ENCODE measurements at regions not wholly inside any gene's neighbourhood (a gene's known extent, or its start where the extent isn't known, plus 50 kb on each side); places are given as distances from the start of the nearest gene placed in this dataset.

DNA sequence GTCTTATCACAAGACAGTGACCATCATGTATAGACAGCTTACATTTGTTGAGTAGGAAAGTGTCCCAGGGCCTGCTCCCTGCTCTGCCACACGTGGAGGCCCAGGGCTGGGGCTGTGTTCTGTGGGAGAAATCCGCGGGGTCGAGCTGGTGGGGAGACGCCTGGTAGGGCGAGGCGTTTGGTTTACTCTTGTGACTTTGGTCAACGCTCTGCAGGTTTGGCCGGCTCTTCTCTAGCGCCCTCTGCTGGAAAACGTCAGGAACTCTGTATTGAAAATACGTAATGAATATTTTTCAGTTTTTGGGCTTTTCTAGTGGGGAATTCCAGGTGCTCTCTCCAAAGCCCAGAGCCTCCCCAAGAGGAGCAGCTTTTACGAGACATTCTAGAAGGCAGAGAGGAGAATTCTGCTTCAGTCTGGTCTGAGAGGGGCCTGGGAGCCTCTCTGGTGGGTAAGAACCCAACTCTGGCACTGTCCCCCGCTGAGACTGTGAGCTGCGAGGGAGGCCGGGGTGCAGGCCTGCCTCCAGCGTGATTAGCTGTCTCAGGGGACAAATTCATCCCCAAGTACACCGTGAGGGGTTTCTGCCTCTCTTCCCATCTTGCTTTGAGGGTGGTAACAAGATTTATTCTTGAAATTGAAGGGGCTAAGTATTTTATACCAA is 112.6 kb upstream of the RALGAPA2 start:
- peak; percentile 84 for DNase-seq

DNA sequence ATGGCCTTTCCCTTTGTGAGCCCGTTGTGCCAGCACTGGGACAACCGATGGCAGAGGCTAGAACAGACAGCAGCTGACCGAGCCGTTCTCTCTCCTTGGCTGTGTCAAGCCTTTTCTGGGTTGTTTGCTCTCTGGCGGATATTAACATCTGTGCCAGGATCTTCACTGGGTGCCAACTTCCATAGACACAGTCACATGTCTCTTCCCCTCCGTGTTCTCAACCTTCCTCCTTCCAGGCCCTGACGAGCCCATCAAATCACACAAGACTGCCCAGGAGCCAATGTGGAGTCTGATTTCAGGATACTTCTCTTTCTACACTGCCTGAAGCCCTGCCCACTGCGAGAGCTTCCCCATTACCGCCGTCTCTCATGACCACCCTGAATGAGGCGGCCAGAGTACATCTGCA is 111.0 kb upstream of the RALGAPA2 start:
- DNase-seq, result no peak

DNA sequence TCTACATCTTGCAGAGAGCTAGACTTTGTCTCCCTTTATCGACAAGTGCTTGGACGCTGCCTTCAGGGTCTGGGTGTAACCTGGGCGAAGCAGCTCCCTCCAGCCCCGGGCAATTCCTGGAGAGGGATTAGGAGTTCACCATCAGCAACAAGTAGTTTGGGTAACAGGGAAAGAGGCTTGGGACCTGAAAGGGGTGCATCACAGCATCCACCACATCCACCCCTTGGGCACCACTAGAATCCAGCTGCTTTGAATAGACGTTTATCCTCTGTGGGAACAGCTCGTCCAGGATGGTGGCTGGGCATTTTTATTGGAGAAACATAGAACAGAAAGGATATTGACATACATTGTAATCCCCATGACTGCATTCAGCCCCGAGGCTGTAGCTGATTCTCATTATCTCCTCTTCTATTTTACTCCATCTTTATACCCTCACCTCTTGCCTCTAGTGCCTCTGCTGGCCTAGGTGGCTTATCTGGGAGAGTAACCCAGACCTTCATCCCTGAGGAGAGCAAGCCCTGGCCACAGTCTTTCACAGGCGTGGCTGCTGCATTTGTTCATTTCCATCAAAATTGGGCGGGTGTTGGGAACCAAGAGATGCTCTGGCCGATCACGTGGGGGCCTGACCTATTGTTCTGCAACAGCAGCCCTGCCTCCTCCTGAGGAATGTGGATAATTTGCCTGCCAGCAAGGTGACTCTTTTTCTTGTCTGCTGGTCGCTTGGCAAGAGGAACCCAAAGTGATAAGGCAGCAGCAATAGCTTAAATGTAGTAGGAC is 109.2 kb upstream of the RALGAPA2 start:
- DNase-seq, result no peak

DNA sequence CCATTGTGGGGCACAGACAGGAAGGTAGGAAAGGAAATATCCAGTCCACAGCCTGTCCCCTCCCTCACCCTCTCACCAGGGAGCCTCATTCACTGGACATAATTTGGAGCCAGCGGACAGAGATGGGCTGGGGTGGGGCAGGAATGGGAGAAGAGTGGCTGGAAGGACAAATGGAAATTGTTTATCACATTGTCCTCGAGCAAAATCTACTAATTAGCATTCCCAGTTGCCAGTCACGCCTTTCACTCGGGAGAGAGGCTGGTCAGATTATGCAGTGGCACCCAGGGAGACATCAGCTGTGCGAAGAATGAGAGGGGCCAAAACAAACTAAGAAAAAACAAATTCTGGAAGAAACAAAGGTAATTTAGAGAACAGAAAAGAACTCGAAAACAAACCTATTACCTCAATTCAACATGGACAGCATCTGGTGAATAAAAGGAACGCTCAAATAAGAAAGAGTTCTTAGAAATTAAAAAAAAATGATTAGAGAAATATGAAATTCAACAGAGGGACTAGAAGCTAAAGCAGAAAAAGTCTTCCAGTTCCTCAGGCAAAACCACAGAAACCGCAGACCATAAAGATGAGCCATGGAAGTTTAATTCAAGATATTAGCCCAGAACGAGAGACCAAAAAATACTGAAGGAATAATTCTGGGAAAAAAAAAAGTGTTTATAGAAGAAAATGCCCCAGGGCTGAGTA is 108.5 kb upstream of the RALGAPA2 start:
- peak; percentile 35 for DNase-seq

DNA sequence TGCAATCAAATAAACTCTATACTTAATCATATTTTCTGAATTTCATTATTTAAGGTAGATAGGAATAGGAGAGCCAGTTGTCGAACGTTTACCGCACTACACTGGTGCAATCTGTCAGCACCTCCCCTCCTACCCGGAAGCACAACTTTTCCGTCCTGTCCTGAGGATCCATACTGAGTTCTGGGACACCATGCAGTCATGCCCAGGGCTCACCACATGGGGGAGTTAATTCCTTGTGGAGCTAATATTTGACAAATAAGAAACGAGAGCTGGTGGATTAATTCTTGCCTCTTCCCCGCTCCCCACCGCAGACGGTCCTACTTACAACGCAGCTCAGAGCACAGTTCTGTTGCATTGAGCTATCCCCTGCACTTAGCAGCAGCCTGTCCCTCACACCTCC is 107.7 kb upstream of the RALGAPA2 start:
- DNase-seq, result peak; percentile 43

DNA sequence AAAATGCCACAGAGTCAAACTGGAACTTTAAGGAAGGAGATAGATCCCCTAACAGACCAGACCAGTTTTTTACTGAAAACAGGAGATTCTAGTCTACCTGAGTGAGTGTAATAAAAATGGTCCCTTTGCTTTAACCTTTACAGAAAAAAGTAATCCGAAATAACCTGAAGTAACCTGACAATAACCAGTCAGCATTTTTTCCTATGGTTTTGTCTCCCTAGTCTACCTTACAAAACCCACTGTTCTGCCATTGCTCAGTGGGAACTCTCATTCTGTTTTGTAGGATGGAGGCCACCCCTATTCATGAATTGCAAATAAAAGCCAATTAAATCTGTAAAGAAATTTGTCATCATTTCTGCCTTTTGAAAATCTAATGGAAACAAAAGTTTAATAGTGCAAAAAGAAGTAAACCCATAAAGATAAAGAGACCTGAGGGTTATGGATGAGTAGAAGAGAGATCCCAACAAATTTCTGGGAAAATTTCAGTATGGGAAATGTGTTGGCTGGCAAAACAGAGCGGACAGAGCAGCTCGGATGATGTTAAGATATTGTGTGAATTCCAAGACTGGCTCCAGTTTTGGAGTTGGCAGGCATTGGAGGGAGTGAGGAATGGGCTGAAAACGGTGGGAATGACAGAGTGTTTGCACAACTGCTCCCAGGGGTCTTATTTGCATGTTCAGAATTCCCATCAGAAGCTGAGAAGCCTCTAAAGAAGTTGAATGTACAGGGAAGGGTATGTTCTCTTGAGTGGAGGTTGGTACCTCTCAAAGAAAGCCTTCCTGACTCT is 104.7 kb upstream of the RALGAPA2 start:
- no peak for DNase-seq

DNA sequence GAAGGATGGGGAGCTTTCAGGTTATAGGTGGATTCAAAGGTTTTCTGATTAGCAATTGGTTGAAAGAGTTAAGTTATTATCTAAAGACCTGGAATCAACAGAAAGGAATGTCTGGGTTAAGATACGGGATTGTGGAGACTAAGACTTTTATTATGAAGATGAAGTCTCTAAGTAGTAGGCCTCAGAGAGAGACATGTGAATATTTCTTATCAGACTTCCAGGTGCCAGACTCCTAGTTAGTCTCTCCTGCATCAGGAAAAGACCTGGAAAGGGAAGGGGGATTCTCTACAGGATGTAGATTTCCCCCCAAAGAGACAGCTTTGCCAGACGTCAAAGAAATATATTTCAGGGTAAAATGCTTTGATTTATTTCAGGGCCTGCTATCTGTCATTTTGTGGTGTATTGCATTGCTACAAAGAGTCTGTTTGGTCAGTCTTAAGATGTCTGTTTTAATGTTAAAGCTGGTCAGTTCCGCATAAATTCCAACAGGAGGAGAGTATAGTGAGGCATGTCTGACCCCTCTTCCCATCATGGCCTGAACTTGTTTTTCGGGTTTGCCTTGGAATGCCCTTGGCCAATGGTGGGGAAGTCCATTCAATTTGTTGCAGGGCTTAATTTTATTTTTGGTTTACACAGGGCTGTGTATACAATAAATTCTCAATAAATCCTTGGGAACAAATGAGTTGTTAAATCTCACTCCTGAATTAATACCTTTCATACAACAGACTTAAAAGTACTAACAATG is 103.4 kb upstream of the RALGAPA2 start:
- no peak for DNase-seq

DNA sequence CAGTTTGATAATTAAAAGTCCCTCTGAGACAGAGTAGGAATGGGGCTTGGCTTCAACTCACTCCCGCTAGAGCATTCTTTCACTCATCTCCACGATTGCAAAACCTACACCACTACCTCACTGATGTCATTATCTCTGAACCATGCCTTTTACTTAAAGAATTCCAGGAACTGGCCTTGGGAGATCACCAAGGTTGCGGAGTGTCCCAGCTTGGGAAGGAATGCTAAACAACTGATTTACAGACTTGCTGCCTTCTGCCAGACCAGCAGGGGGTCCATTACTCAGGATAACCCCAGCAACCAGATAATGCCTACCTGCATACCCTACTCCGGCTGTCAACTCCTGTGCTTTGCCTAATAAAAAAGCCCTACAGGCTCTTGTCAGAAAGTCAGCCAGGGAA is 102.2 kb upstream of the RALGAPA2 start:
- no peak for DNase-seq

DNA sequence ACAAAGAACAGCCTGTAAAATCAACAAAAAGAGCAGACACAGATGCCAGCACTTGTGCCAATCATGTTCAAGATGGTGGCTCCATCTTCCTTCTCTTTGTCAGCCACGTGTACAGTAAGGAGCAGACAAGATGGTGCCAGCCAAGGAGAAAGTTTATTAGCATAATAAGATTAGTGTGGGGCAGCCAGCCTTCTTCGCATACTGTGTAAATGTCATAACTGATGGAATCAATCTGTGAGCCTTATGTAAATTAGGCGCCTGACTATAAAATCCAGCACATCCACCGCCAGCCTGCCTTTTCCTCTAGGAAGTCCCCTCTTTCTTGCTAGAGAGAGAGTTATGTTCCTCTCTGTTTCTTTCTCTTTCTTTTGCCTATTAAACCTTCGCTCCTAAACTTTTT is 99.7 kb upstream of the RALGAPA2 start:
- no peak for DNase-seq

DNA sequence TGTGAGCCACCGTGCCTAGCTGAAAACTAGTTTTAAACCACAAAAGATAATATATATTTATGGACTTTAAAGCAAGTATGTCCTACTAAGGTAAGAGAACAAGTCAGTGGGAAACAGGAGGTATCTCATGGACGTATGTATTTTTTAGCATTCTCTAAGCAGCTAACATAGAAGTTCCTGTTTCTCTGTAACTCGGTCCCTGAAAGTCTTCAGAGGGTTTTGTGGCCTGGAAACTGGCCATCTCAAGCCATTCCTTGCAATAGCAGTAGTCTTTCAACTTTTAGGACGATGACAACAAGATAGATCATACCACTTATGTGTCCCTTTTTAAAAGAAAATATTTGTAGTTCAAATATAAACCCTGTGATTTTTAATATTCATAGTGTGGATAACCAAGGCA is 95.6 kb upstream of the RALGAPA2 start:
- peak; percentile 57 for DNase-seq

DNA sequence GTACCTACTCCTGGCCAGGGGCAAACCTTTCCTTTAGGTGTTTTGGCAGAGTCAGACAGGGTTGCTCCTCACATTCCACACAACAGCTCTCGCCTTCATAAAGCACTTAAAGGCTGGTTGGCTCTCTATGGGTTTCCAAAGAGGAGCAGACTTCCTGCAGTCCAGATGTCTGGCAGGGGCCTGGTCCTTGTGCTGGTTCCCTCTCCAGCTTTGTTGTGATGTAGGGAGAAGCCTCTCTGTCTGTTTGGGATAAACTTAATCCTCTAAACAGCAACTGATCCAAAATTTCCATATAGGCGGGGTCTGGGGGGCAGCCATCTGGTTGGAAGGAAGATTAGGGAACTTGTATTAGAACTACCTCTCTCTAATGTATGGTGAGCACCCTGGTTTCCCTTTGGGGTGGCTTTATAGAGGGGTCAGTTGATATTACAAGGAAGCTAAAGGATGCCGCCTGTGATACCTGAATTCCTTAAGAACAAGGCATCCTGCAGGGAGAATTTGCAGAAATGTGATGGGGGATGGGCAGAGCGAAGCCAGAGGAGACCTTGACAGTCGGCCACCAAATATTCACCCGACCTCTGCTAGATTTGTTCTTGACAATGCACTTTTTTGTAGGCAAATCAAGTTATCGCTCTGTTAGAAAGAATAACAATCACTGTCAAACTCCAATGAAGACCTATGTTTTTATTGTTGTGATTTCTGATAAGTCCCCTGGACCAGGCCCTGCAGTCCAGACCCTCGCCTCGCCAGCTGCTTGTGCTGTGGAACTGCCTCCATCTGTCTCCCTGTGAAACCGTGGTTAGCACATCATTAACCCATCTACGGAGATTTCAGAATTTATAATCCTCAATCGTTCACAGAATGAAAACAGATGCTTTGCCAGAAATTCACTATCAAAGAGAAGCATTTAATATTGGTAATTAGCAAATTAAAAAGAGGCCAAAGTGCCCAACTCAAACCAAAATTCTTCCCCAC is 94.0 kb upstream of the RALGAPA2 start:
- DNase-seq, result no peak

DNA sequence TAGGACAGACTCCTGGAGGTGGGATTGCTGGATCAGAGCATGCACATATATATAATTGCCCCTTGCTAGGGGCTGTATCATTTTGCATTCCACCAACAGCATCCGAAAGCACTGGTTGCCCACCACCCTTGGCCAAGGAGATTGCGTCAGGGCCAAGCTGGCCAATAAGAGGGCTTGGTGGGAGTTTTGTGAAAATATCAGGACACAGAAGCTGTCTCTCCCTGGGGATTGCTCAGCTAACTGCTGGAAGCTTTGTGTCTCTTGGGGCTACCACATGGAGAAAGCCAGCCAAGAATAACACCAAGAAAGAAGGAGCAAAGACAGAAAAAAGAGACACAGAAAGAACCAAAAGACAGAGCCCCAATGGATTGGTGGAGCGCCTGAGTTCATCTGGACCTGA is 90.6 kb upstream of the RALGAPA2 start:
- DNase-seq, result no peak

DNA sequence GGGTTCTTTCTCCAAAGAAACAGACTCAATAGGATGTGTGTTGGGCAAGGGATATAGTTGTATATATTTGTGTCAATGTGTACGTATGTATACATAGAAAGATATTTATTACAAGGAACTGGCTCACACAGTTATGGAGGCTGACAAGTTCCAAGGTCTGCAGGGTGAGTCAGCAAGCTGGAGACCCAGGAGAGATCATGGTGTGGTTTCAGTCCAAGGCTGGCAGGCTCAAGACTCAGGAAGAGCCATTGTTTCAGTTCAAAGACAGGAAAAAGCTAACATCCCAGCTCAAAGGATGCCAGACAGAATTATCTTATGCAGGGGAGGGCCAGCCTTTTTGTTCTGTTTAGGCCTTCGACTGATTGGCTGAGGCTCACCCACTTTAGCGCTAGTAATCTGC is 89.9 kb upstream of the RALGAPA2 start:
- no peak for DNase-seq

DNA sequence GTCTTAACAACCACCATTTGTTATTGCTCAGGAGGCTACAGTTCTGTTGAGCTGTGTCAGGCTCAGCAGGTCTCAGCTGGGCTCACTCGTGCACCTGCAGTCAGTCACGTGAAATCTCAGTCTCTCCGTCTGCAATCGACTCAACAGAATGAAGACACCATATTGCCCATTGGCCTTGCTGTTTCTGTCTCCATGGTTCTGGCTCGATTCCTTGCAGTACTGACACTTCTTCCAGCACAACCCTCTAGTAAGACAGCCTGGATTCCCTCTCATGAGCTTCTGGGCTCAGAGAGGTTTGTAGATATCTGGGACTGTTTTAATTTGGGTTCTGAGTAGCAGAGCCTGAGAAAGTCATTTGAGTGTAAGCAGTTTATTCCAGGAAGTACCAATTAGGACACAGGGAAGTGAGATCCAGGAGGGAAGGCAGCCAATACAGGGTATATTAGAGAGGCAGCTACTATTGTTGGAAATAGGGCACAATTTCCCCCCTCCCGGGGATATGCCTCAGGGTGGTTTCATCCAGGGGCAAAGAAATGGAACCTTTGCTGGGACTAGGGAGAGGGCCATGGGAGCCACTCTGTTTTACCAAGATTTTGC is 87.4 kb upstream of the RALGAPA2 start:
- no peak for DNase-seq

DNA sequence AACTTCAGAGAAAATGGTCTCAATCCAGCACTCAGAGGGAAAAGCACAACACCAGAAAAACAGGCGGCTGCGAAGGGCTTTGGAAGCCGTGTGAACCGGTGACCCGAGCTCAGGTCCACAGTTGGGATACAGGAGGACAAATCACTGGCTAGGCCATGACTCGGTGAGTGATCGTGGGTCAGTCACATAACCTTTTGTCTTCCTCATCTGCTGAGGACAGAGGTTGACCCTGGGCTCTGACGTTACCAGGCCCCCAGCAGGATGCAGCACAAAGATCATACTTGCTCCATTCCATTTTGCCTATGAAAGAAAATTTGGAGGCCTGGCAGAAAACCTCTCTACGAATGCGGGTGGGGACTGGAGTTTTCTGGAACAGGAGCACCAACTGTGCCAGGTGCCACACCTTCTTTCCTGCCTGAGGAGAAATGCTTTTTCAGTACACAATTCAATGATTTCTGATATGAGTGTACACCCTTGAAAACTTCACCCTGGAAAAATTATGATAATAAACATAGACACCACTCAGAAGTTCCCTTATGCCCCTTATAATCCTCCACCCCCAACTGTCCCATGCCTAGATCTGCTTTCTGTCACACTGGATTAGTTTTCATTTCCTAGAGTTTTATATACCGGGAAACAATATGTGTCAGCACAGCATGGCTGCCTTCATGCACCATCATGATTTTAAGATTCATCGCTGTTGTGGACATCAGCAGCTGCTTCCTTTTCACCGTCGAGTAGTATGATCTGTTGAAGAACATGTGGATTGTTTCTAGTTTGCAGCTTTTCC is 85.3 kb upstream of the RALGAPA2 start:
- no peak for DNase-seq

DNA sequence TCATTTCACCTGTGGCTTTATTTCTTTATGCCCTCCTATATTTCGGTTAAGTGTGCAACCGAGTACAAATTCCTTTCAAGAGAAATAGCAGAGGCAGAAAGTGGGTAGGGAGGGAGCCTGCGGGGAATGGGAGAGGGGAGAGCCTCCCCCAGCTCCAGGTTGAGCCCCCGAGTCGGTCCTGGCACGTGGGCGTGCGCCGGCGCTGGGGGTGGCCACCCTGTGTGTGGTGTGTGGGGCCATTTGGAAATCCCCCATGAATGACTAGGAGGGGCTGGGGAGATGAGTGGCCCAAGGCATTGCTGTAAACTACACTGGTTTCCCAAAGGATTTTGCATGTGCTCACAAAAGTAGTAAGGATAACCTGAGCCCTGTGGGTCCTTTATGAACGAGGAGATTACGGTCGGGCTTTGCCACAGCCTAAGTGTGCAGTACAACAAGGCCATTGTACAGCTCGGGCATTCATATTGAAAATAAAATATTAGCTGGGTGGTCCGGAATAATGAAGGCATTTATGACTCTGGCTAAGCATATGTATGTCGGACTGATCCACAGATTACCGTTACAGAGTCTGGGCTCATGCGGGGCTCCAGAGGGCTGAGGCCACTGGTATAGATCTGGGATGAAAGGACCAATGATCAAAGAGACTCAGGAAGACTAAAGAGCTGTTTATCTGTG is 84.5 kb upstream of the RALGAPA2 start:
- no peak for DNase-seq

DNA sequence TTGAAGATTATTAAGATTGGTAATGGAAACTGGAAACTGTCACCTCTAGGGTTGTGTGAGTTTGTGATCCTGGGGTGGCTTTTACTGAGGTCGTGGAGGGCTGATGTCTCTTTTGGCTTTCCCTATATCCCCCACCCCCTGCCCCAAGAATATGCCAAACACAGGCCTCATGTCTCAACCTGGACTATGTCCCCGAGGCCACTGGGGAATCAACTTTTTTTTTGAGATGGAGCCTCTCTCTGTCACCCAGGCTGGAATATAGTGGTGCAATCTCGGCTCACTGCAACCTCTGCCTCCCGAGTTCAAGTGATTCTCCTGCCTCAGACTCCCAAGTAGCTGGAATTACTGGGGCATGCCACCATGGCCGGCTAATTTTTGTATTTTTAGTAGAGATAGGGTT is 83.3 kb upstream of the RALGAPA2 start:
- no peak for DNase-seq

DNA sequence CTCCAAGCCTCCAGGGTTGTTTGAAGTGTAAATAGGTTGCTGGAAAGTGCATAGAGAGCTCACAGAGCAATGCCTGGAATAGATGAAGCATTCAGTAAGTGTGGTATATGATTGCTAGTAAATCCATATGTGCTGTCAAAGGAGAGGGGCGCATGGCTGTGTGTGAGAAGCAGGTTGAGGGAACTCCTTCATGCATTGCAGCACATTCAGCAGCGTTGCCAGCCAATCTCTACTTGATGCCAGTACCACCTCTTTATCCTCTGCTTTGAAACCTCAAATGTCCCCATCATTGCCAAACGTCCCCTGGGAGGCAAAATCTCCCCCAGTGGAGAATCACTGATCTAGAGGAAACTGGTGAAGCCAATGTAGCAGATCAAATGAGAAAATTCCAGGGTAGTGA is 82.7 kb upstream of the RALGAPA2 start:
- DNase-seq, result no peak

DNA sequence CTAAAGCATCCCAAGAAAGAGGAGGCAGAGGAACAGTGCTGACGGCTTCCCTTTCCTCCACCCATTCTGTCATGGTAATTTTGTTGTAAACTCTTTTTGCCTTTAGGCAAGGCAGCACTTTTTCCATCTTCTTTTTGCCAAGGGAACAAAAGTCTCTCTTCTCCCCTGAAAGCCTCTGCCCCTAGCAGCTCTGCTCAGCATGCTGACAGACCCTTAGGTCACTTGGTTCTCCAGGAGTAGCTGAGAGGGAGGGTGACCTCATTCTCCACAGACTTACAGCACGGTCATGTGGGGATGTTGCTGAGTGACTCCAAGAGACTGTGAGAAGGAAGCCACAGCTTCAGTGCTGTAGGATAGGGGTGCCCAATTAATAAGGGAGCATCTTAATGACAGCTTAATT is 81.1 kb upstream of the RALGAPA2 start:
- DNase-seq, result no peak

Data from hematopoietic multipotent progenitor cell treated with erythropoietin and hydrocortisone succinate and interleukin-3 and kit ligand, for 6 days (in vitro differentiated cells).